CD1c-positive myeloid dendritic cell (primary cell): ENCODE measurements at regions not wholly inside any gene's neighbourhood (a gene's known extent, or its start where the extent isn't known, plus 50 kb on each side); places are given as distances from the start of the nearest gene placed in this dataset.
"Not testable (repeated sequence)": the region's sequence is repeated elsewhere in the genome, so short reads cannot be mapped to it uniquely, and the experiment has no call there.

Experiments
- DNase-seq: peaks from one replicate; pipeline ENCODE4 v3.0.0-alpha.2; 2016; ENCODE audit errors: extremely low spot score

- not testable (repeated sequence) for DNase-seq
Observed at GRCh38 chr16:10275214-10275996, 93.2 kb upstream of the GRIN2A start.

- DNase-seq, result no peak
Observed at GRCh38 chr16:10277597-10277996, 95.4 kb upstream of the GRIN2A start.

GRCh38 chr16:10280262-10281170, 98.3 kb upstream of the GRIN2A start:
- no peak for DNase-seq

GRCh38 chr16:10282367-10282766, 100.1 kb upstream of the GRIN2A start:
- DNase-seq, result no peak

DNA sequence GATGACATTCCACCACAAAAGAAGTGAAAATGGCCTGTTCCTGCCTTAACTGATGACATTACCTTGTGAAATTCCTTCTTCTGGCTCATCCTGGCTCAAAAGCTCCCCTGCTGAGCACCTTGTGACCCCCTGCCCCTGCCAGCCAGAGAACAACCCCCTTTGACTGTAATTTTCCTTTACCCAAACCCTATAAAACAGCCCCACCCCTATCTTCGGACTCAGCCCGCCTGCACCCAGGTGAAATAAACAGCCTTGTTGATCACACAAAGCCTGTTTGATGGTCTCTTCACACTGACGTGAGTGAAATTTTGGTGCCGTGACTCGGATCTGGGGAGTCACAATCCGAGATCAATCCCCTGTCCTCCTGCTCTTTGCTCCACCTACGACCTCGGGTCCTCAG, 101.0 kb upstream of the GRIN2A start:
- not testable (repeated sequence) for DNase-seq

GRCh38 chr16:10290467-10291105, 95.3 kb upstream of the ATF7IP2 start:
- DNase-seq, result not testable (repeated sequence)

DNA sequence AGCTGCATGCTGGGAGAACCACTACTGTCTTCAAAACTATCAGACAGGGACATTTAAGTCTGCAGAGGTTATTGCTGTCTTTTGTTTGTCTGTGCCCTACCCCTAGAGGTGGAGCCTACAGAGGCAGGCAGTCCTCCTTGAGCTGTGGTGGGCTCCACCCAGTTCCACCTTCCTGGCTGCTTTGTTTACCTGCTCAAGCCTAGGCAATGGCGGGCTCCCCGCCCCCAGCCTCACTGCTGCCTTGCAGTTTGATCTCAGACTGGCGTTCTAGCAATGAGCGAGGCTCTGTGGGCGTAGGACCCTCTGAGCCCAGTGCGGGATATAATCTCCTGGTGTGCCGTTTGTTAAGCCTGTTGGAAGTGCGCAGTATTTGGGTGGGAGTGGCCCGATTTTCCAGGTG, 93.7 kb upstream of the ATF7IP2 start:
- not testable (repeated sequence) for DNase-seq

GRCh38 chr16:10292976-10293375, 92.9 kb upstream of the ATF7IP2 start:
- not testable (repeated sequence) for DNase-seq

GRCh38 chr16:10294153-10294552, 91.7 kb upstream of the ATF7IP2 start:
- not testable (repeated sequence) for DNase-seq

GRCh38 chr16:10296956-10297340, 88.9 kb upstream of the ATF7IP2 start:
- no peak for DNase-seq

- DNase-seq, result peak; percentile 71
Observed at GRCh38 chr16:10297341-10298006, 88.4 kb upstream of the ATF7IP2 start.

DNA sequence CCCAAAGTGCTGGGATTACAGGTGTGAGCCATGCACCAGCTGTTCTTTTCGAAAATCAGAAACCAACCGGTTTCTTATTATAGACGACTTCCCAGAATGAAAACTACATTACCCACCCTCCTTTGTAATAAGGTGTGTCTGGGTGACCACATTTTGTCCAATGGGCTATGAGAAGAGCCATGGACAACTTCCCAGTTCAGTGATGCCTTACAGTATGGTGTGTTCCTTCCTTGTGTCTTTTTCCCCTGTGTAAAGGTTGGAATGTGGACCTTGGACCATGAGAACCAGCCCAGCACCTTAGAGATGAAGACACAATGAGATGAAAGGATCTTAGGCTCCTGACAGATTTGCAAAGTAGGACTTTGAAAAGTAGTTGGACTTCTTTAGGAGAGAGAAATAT, 85.0 kb upstream of the ATF7IP2 start:
- no peak for DNase-seq

GRCh38 chr16:10301547-10301946, 84.3 kb upstream of the ATF7IP2 start:
- not testable (repeated sequence) for DNase-seq

GRCh38 chr16:10305912-10306311, 79.9 kb upstream of the ATF7IP2 start:
- DNase-seq, result no peak

GRCh38 chr16:10308305-10309193, 77.3 kb upstream of the ATF7IP2 start:
- no peak for DNase-seq

DNA sequence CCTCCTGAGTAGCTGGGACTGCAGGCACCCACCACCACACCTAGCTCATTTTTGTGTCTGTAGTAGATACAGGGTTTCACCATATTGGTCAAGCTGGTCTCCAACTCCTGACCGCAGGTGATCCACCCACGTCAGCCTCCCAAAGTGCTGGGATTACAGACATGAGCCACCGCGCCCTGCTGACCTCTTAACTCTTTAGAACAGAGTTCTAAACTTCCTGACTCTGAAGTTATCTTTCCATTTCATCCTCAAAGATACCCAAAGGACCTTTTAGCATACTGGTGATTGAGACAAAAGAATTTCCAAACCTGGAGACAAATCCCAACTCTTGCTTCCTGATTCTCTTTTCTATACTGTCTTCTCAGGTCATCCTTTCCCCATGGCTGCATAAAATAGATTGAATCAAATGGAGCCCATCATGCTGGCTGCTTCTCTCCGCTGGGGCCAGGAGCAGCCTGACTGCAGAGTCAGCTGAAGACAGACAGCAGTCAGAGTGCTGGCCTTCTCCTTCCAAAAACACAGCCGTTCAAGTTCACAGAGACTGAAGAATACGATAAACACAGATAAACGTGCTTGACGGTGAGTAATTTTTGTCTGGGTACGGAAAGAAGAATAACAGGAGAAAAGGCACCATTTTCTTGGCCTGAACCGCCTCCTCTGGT, 76.5 kb upstream of the ATF7IP2 start:
- DNase-seq, result no peak

- DNase-seq, result no peak
Observed at GRCh38 chr16:10312008-10312407, 73.9 kb upstream of the ATF7IP2 start.

DNA sequence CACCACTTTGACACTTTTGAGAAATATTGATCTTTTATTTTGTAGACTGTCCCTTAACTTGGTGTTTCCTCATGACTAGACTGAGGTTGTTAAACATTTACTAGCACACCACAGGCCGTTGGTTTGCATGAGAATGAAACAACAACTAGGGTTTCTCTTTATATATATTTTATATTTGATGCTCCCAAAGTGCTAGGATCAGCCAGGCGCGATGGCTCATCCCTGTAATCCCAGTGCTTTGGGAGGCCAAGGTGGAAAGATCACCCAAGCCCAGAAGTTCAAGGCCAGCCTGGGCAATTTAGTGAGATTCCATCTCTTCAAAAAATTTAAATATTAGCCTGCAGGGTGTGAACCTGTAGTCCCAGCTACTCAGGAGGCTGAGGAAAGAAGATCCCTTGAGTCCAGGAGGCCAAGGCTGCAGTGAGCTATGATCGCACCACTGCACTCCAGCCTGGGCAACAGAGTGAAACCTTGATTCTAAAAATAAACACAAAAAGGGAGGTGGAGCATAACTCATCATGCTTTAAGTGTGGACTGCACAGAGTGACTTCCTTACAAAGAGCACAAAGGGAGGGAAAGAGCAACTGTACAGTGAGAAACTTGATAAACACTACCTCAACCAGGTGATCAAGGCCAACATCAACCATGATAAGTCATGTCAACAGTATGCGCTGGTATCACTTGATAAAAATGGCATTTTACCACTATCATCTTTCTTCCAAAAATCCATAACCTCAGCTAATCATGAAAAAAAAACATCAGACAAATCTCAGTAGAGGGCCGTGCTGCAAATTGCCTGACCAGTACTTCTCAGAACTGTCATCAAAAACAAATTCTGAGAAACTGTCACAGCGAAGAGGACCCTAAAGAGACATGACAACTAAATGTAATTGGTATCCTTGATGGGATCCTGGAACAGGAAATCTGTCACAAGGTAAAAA, 72.8 kb upstream of the ATF7IP2 start:
- no peak for DNase-seq

DNA sequence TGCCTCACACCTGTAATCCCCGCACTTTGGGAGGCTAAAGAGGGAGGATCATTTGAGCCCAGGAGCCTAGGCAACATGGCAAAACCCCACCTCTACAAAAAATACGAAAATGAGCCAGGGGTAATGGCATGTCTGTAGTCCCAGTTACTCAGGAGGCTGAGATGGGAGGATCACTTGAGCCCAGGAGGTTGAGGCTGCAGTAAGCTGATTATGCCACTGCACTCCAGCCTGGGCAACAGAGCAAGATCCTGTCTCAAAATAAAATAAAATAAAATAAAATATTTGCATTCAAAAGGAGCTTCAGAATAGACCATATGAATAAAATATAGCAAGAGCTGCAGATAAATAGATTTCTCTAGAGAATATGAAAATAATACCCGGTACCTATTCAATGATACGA, 71.5 kb upstream of the ATF7IP2 start:
- DNase-seq, result no peak
